ENCODE measurements at regions not wholly inside any gene's neighbourhood (a gene's known extent, or its start where the extent isn't known, plus 50 kb on each side); places are given as distances from the start of the nearest gene placed in this dataset.
"Not testable (repeated sequence)": the region's sequence is repeated elsewhere in the genome, so short reads cannot be mapped to it uniquely, and the experiment has no call there.

DNA sequence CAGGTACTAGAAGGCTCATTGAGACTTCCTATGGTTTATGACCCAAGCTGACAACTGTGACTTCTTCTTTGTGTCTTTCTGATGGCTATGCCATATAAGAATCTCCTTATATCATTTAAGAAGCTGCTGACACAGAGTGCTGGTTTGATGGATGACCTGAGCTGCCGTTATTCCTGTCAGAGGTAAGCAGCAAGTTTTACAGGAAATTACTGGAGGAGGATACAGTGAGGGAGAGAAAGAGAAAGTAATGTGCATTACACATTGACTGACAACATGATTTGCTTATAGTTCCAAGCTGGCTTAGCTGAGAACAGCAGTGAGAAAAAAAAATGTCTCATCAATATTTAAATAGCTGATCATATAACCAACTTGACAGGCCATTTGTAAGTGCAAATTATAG lies 981.4 kb downstream of the FSCB start:
- Histone ChIP-seq H3K27ac (no peak overlapping the region), H3K4me3 (replicated peaks in 1 of 3) (no peak overlapping the region), H3K4me1 (no peaks in the 10 kb centered on the region), H3K27me3 (no peaks in the 10 kb centered on the region), H3K9me3 (no peaks in the 10 kb centered on the region), H3K36me3 (no peaks in the 10 kb centered on the region)
- intact Hi-C loops (cut with DNase I) = no loop called here
- TF ChIP-seq POLR2A (IDR thresholded peaks at IDR 0.05) = no peak
- TF ChIP-seq, protein P1, sequence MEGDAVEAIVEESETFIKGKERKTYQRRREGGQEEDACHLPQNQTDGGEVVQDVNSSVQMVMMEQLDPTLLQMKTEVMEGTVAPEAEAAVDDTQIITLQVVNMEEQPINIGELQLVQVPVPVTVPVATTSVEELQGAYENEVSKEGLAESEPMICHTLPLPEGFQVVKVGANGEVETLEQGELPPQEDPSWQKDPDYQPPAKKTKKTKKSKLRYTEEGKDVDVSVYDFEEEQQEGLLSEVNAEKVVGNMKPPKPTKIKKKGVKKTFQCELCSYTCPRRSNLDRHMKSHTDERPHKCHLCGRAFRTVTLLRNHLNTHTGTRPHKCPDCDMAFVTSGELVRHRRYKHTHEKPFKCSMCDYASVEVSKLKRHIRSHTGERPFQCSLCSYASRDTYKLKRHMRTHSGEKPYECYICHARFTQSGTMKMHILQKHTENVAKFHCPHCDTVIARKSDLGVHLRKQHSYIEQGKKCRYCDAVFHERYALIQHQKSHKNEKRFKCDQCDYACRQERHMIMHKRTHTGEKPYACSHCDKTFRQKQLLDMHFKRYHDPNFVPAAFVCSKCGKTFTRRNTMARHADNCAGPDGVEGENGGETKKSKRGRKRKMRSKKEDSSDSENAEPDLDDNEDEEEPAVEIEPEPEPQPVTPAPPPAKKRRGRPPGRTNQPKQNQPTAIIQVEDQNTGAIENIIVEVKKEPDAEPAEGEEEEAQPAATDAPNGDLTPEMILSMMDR (IDR thresholded peaks at IDR 0.05) = no peak
- DNase-seq = no peak
- WGBS, 2 donors = 59 to 61% methylated on average over 1 of the region's 1 CpG

DNA sequence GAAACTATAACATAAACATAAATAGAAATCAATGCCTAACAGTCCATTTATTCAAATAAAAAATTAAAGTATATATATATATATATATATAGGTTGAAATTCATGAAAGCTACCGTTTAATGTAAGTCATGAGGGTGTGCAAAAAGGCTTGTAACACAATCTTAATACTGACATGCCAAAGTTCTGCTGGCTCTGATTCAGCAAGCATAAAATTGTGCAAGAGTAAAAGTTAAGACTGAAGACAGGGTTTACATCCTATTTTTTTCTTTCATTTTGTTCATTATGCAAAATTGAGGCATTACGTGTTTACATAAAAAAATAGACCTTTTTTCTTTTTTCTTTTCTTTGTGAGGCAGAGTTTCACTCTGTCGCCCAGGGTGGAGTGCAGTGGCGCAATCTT lies 984.2 kb downstream of the FSCB start:
- H3K4me1 ChIP-seq = no peaks in the 10 kb centered on the region
- TF ChIP-seq POLR2A (IDR thresholded peaks at IDR 0.05) = no peak
- TF ChIP-seq, protein P1 (IDR thresholded peaks at IDR 0.05) = no peak
- H3K4me3 ChIP-seq (replicated peaks in 1 of 3) = no peak overlapping the region
- no peaks in the 10 kb centered on the region for H3K9me3 ChIP-seq
- H3K27ac ChIP-seq = no peak overlapping the region
- WGBS, 2 donors = 88 to 89% methylated on average over 4 of the region's 4 CpGs
- DNase-seq = no peak
- intact Hi-C loops (cut with DNase I) = no loop called here
- no peaks in the 10 kb centered on the region for H3K36me3 ChIP-seq
- no peaks in the 10 kb centered on the region for H3K27me3 ChIP-seq

DNA sequence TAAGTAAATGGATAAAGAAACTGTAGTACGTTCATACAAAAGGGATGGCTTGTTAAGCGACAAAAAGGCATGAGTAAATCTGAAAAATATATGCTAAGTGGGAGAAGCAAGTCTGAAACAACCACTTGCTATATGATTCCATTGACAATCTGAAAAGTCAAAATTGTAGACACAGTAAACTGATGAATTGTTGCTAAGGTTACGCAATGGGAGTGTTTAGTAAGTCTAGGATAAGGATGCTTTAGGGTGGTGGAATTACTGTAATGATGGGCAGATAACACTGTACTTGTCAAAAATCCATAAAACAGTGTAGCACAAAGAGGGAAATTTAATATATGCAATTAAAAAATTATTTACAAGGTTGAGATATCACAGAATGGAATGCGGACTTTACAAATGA lies 984.9 kb downstream of the FSCB start:
- DNase-seq = no peak
- no peaks in the 10 kb centered on the region for H3K36me3 ChIP-seq
- no peaks in the 10 kb centered on the region for H3K27me3 ChIP-seq
- WGBS, 2 donors = 92 to 97% methylated on average over 4 of the region's 4 CpGs
- intact Hi-C loops (cut with DNase I) = no loop called here
- no peaks in the 10 kb centered on the region for H3K4me1 ChIP-seq
- no peak overlapping the region for H3K4me3 ChIP-seq (replicated peaks in 1 of 3)
- no peak overlapping the region for H3K27ac ChIP-seq
- TF ChIP-seq, protein P1 (IDR thresholded peaks at IDR 0.05) = no peak
- TF ChIP-seq POLR2A (IDR thresholded peaks at IDR 0.05) = no peak
- no peaks in the 10 kb centered on the region for H3K9me3 ChIP-seq

DNA sequence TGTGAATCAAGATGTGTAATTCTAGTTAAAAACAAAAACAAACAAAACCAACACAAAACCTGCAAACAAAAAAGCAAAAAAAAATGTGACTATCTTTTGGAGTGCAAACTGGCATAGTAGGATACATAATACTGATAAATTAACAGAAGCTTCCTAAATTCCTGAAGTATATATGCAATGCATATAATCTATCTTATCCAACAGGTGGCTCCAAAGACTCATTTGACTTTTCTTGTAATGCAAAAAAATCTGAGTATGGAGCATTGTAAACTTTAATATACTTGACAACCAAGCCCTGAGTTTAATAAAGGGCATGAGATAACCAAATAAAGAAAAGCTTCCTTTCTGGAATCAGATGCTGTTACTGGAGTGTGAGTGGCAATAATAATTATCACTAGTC lies 1003.6 kb downstream of the FSCB start:
- Histone ChIP-seq H3K9me3 (no peaks in the 10 kb centered on the region), H3K4me3 (replicated peaks in 1 of 3) (no peak overlapping the region), H3K4me1 (no peaks in the 10 kb centered on the region), H3K27ac (no peak overlapping the region), H3K36me3 (no peaks in the 10 kb centered on the region), H3K27me3 (no peaks in the 10 kb centered on the region)
- intact Hi-C loops (cut with DNase I) = no loop called here
- TF ChIP-seq, protein P1 (IDR thresholded peaks at IDR 0.05) = no peak
- TF ChIP-seq POLR2A (IDR thresholded peaks at IDR 0.05) = no peak
- DNase-seq = no peak

DNA sequence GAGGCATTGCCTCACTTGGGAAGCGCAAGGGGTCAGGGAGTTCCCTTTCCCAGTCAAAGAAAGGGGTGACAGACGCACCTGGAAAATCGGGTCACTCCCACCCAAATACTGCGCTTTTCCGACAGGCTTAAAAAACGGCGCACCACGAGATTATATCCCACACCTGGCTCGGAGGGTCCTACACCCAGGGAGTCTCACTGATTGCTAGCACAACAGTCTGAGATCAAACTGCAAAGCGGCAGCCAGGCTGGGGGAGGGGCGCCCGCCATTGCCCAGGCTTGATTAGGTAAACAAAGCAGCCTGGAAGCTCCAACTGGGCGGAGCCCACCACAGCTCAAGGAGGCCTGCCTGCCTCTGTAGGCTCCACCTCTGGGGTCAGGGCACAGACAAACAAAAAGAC lies 1014.7 kb downstream of the FSCB start:
- H3K4me1 ChIP-seq; DNase-seq; H3K27ac ChIP-seq; H3K36me3 ChIP-seq; H3K27me3 ChIP-seq; intact Hi-C loops (cut with DNase I); H3K9me3 ChIP-seq; H3K4me3 ChIP-seq (replicated peaks in 1 of 3): not testable (repeated sequence)
- WGBS, 2 donors = 93 to 94% methylated on average over 11 to 12 of the region's 13 CpGs

DNA sequence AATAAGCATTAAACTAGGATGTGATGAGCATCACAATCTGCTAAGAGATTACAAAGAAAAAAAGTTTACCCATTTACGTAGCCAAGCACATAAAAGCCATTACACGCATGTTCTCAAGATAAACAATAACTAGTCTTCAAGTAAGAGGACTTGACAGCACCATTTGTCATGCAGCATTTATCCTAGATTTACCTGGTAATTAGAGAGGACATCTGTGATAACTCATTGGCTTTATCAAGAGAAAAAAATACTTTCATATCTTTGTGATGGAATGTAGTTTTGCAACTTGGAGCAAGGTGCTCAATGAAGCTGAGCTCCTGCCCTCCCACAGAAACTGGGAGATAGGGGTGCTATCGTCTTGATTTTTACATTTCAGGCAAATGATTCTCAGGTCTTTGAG lies 1023.7 kb downstream of the FSCB start:
- H3K9me3 ChIP-seq = no peaks in the 10 kb centered on the region
- H3K36me3 ChIP-seq = no peaks in the 10 kb centered on the region
- intact Hi-C loops (cut with DNase I) = no loop called here
- 67 to 79% methylated on average over 3 of the region's 3 CpGs for WGBS, 2 donors
- no peak for TF ChIP-seq POLR2A (IDR thresholded peaks at IDR 0.05)
- H3K27ac ChIP-seq = no peak overlapping the region
- no peaks in the 10 kb centered on the region for H3K27me3 ChIP-seq
- no peak overlapping the region for H3K4me3 ChIP-seq (replicated peaks in 1 of 3)
- no peaks in the 10 kb centered on the region for H3K4me1 ChIP-seq
- DNase-seq = no peak

All from thyroid gland (tissue), 4 donors.